ENCODE measurements at regions not wholly inside any gene's neighbourhood (a gene's known extent, or its start where the extent isn't known, plus 50 kb on each side); places are given as distances from the start of the nearest gene placed in this dataset.

- TF ChIP-seq CTCF (IDR thresholded peaks at IDR 0.05) = no peak
Measured at GRCh38 chr5:27814286-27814685, 775.9 kb upstream of the CDH9 start.

DNA sequence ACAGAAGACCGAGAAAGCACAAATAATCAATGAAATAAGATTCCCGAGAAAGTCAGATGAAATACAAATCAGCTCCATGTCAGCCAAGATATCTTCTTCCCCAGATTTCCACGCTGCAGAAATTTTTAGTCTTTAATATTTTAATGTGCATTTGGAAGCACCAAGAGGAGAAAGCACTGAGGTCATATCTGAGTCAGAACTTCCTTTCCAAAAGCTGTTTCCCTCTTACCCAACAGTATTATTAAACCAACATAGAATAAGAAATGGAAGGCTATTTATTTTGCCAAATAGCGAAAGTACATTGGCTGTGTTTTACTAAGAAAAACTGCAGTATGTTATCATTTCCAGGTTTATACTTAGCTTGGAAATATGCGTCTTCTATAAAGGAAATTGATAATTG lies 772.1 kb upstream of the CDH9 start:
- no peak for TF ChIP-seq CTCF (IDR thresholded peaks at IDR 0.05)

DNA sequence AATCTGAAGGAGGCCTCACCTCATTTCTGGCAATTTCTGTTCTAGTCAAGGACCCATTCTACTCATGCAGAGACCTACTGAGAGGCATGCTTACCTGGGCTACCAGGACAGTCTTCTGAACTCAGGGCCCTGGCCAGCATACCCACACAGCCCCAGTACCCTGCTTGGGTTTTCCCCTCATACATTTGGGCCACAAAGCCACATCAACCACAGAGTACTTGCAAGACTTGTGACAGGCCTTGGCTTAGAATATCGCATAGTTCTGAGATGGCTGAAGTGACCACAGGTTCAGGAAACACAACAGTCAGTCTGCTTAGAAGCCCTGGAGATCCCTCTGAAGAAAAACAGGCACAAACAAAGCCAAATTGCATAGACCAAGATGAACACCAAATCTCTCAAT lies 758.8 kb upstream of the CDH9 start:
- TF ChIP-seq CTCF (IDR thresholded peaks at IDR 0.05) = no peak

DNA sequence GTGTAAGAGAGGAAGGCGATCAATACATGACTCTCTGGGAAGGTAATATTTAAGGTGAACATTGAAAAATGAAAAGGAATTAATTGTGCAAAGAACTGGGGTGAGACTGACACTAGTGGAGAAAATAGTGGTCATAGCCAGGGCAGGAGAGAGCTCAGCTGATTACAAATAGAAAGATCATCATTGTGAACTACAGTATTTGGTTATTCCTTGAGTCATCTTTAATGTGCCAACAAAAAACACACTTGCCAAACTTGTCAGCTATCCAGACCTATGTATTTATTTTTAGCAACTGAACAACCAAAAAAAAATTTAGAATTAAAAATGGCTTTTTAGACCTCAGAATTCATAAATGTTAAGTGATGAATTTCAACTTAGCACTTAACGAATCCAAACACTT lies 749.8 kb upstream of the CDH9 start:
- TF ChIP-seq CTCF (IDR thresholded peaks at IDR 0.05) = no peak

DNA sequence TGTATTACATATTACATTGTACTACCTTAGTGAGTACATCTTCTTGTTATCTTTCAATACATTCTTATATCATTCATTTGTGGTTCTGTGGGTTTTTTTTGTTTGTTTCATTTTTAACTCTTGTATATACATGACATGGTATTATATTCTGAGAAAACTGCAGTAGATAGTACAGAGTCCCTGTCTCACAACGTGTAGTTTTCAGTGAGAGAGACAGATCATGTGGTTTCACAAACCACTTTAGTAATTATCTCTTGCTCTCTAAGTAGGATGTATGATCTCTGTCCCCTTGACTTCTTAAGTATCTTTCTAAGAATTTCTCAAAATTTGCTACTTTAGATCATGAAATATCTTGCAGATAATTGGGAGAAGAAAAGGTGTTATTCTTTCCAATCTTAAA lies 745.9 kb upstream of the CDH9 start:
- no peak for TF ChIP-seq CTCF (IDR thresholded peaks at IDR 0.05)

DNA sequence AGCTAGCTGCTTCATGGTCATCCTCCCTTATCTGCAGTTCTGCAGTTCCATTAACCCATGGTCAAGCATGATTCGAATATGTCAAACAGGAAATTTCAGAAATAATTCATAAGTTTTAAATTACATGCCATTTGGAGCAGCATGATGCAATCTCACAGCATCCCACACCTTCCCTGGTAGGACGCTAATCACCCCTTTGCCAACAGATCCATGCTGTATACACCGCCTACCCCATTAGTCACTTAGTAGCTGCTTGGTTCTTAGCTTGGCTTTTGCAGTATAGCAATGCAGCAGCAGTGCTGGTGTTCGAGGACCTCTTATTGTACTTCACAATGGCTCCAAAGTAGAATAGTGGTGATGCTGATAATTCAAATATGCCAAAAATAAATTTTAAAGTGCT lies 739.7 kb upstream of the CDH9 start:
- no peak for TF ChIP-seq CTCF (IDR thresholded peaks at IDR 0.05)

GRCh38 chr5:27773636-27774035 lies 735.2 kb upstream of the CDH9 start:
- no peak for TF ChIP-seq CTCF (IDR thresholded peaks at IDR 0.05)

GRCh38 chr5:27773166-27773565 lies 734.8 kb upstream of the CDH9 start:
- no peak for TF ChIP-seq CTCF (IDR thresholded peaks at IDR 0.05)
